ENCODE measurements at regions not wholly inside any gene's neighbourhood (a gene's known extent, or its start where the extent isn't known, plus 50 kb on each side); places are given as distances from the start of the nearest gene placed in this dataset.
"Not testable (repeated sequence)": the region's sequence is repeated elsewhere in the genome, so short reads cannot be mapped to it uniquely, and the experiment has no call there.

DNA sequence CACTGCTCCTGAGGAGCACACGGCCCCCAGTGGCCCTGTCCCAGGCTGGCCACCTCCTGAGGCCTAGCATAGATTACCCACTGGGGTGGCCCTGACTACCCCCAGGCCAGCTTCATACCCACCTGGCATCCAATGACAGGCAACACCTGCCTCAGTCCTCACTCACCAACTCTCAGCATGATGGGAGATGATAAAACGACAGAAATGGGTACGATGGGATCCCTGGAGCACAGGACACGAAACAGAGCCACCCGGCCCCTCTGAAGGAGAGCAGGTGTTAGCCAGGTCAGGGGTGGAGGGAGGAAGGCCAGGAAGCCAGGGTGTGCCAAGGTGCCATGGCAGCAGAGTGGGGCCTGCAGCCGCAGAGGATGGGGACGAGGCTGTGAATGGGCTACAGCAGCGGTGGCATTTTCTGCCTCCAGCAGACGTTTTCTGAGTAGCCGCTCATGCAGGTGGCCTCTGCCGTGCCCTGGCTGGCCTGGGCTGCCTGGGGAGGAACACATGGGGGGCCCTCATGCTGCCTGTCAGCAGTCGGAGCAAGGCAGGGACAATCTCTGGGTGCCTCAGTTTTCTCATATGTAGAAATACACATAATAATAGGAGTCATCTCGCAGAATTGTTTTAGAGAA, 50.2 kb upstream of the FGF3 start:
- Histone ChIP-seq H3K36me3 (no peaks in the 10 kb centered on the region), H3K27me3 (peaks cover 22% of the 10 kb centered on the region), H3K4me3 (no peak overlapping the region), H3K9me3 (replicated peaks) (no peaks in the 10 kb centered on the region), H3K4me1 (no peaks in the 10 kb centered on the region), H3K27ac (no peak overlapping the region)
- no peak for DNase-seq

DNA sequence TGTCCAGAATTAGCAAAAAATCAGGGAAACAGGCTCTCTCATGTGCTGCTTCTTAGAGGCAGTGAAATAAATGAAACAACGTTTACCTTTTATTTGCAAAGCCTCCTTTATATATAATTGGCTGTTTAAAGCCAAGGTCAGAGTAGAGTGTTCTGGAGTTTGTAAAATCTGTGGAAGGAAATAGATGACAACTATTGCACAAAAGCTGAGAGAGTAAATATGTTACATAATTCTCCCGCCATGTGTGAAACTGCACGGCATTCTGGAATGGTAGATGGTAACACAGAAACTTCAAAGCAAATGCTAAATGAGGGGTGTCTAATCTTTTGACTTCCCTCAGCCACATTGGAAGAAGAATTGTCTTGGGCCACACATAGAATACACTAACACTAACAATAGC, 51.5 kb upstream of the FGF3 start:
- Histone ChIP-seq H3K36me3 (no peaks in the 10 kb centered on the region), H3K9me3 (replicated peaks) (no peaks in the 10 kb centered on the region), H3K27me3 (peaks cover 22% of the 10 kb centered on the region), H3K27ac (no peak overlapping the region), H3K4me1 (no peaks in the 10 kb centered on the region), H3K4me3 (no peak overlapping the region)
- DNase-seq, result no peak

DNA sequence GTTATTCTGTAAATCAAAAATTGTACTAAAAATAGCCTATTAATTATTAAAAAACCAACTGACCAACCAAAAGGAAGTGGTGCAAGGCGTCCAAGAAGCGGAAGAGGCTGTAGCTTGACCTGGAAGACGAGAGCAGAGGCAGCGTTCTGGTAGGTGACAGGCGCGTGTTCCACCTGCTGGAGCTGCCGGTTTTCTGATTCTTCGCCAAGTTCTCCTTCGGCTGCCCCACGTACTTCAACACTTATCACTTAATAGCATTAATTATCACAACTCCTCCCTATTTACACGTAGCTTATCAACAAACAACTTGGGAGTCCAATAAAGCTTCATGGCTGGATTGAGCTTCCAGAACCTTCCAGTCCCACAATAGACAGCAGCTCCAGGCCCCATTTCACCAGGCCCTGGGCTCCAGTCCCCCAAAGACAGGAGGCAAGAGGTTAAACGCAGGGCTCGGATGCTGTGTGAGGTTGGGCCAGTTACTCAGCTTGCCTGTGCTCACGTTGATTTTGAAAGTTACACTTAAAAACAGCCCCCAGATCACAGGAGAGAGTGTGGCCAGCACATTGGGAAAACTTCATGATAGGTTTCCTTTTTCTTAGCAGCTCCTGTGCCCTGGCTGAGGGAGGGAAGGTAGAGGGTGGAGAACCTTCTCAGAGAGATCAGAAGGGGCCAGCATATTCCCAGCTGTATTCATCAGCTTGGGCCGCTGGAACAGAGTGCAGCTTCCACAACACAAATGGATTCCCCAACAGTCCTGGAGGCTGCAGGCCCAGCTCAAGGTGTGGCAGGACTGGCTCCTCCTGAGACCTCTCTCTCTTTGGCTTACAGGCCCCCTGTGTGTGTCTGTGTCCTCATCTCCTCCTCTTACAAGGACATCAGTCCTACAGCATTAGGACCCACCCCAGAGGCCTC, 54.2 kb upstream of the FGF3 start:
- Histone ChIP-seq H3K27ac (no peak overlapping the region), H3K9me3 (replicated peaks) (no peaks in the 10 kb centered on the region), H3K27me3 (peaks cover 9% of the 10 kb centered on the region), H3K4me1 (no peaks in the 10 kb centered on the region), H3K4me3 (no peak overlapping the region), H3K36me3 (no peaks in the 10 kb centered on the region)
- no peak for DNase-seq

DNA sequence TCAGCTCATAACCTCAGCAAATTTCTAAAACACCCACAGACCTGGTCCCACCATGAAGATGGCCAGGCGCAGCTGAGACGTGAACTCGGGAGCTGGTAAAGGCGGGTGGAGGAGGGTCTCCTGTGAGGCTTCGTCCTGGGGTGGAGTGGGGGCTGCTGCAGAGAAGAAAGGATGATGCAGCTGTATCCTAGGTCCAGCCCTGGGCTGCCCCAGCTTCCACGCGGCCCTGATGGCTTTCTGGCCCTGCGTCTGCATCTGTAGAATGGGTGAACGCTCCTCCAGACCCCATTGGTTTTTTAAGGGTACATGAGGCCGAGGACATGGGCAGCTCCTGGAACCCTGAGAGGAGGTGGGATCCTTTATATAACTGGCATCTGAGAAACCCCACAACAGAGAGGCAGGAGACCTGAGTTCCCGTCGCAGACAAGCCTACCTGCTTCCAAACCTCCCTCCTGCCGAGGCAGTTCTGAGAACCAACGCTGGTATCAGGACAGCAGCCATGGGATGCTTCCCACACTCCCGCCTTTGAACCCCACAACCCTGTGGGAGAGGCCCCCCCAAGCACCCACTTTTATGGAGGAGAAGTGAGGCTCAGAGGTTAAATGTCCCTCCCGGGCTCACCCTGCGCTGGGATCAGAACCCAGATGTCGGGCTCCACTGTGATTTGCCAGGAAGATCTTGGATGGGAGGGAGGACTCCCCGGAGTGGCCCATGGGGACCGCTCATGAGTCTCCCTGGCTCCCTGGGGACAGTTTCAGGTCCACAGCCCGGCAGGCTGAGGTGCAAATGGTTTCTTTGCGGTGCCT, 55.2 kb upstream of the FGF3 start:
- no peaks in the 10 kb centered on the region; the same call in 1 of the 2 replicates for H3K27me3 ChIP-seq
- no peak for DNase-seq
- no peak overlapping the region for H3K27ac ChIP-seq
- no peaks in the 10 kb centered on the region for H3K36me3 ChIP-seq
- no peaks in the 10 kb centered on the region for H3K4me1 ChIP-seq
- no peaks in the 10 kb centered on the region for H3K9me3 ChIP-seq (replicated peaks)
- H3K4me3 ChIP-seq, result no peak overlapping the region

GRCh38 chr11:69874984-69875624, 55.9 kb upstream of the FGF3 start:
- no peak for DNase-seq
- H3K27me3 ChIP-seq, result no peaks in the 10 kb centered on the region; the same call in 1 of the 2 replicates
- no peak overlapping the region for H3K4me3 ChIP-seq

GRCh38 chr11:69876013-69876412, 56.8 kb upstream of the FGF3 start:
- H3K27ac ChIP-seq, result no peak overlapping the region
- no peaks in the 10 kb centered on the region; the same call in 1 of the 2 replicates for H3K27me3 ChIP-seq
- H3K4me3 ChIP-seq, result no peak overlapping the region
- H3K4me1 ChIP-seq, result no peaks in the 10 kb centered on the region
- H3K36me3 ChIP-seq, result no peaks in the 10 kb centered on the region
- H3K9me3 ChIP-seq (replicated peaks), result no peaks in the 10 kb centered on the region
- no peak for DNase-seq

More at GRCh38 chr11:69874984-69875624, 55.9 kb upstream of the FGF3 start:
- H3K27ac ChIP-seq, result no peak overlapping the region
- no peaks in the 10 kb centered on the region for H3K9me3 ChIP-seq (replicated peaks)
- no peaks in the 10 kb centered on the region for H3K36me3 ChIP-seq
- no peaks in the 10 kb centered on the region for H3K4me1 ChIP-seq

GRCh38 chr11:69877235-69877634, 58.0 kb upstream of the FGF3 start:
- no peak overlapping the region for H3K4me3 ChIP-seq
- no peak for DNase-seq

GRCh38 chr11:69877704-69878103, 58.5 kb upstream of the FGF3 start:
- not testable (repeated sequence) for H3K4me1 ChIP-seq; H3K4me3 ChIP-seq; H3K27me3 ChIP-seq; DNase-seq; H3K36me3 ChIP-seq; H3K27ac ChIP-seq; H3K9me3 ChIP-seq (replicated peaks)

More at GRCh38 chr11:69877235-69877634, 58.0 kb upstream of the FGF3 start:
- Histone ChIP-seq H3K9me3 (replicated peaks) (no peaks in the 10 kb centered on the region), H3K27ac (no peak overlapping the region), H3K27me3 (no peaks in the 10 kb centered on the region; the same call in 1 of the 2 replicates), H3K4me1 (no peaks in the 10 kb centered on the region), H3K36me3 (no peaks in the 10 kb centered on the region)

DNA sequence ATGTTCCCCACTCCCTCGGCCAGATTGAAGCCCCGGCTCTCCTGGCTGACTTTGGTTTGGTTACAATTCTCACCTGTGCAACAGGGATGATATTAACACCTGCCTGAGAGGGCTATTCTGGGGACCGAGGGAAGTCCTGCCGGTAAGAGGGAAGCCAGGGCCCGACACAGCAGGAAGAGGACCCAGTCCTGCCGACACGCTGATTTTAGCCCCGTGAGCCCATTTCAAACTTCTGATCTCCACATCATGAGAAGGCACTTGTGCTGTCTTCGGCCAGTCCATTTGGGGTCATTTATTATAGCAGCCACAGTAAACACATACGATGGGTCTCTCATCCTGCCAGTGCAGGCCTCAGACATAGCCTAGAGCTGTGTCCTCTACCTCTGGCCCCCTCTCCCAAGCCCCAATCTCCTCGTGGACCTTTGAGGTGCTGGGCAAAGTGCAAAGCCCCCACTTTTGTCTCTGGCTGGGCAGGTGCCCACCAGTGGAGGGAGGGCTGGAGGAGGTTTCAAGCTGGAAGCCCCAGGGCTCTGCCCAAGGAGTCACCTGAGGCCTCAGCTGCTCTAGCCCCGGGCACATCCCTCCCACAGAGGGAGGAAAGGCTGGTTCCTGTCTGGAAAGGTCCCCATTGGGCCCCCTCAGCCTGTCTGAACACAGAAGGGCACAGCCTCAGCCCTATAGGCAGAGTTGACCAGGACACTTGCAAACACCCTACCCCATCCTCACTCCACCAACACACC, 59.1 kb upstream of the FGF3 start:
- Histone ChIP-seq H3K9me3 (replicated peaks) (no peaks in the 10 kb centered on the region), H3K27me3 (peaks cover 2% of the 10 kb centered on the region; the same call in 1 of the 2 replicates), H3K27ac (no peak overlapping the region), H3K36me3 (no peaks in the 10 kb centered on the region), H3K4me1 (no peaks in the 10 kb centered on the region), H3K4me3 (no peak overlapping the region)
- no peak for DNase-seq

DNA sequence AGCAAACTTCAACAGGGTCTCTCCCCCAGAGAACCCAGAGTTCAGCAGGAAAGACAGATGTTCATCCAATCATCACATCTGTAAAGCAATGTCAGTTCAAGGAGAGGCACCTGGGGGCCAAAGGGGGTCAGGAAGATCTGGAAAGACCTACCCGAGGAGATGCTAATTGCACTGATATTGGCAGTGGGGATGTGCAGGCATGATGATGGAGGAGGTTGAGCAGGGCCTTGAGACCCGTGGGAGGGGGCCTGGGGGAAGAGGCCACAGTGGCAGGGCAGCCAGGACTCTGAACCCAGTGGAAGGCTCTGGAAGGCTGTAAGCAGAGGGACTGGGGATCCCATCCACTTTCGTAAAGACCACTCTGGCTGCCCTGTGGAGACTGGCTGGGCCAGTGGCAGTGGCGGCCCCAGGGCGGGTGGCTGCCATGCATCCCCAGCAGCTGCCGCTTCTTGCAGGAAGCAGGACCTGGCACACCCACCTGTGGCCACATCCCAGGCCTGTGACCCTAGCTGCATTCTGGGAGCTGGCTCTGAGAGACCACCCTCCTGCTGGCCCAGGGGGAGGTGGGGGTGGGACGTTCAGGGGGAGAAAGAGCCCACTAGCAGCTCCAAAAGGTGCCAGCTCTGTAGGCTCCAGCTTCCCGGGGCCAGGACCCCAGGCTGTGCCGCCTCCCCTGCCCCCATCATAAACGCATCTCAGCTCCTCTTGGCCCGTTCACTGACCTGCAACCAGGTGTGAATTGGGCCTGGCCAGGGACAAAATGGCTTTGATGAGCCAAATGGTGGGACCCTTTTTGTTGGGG, 59.9 kb upstream of the FGF3 start:
- Histone ChIP-seq H3K4me3 (no peak overlapping the region), H3K27me3 (peaks cover 4% of the 10 kb centered on the region; the same call in 1 of the 2 replicates), H3K9me3 (replicated peaks) (no peaks in the 10 kb centered on the region), H3K4me1 (no peaks in the 10 kb centered on the region), H3K36me3 (no peaks in the 10 kb centered on the region), H3K27ac (no peak overlapping the region)
- no peak for DNase-seq

- H3K27me3 ChIP-seq, result peaks cover 4% of the 10 kb centered on the region; the same call in 1 of the 2 replicates
- no peaks in the 10 kb centered on the region for H3K4me1 ChIP-seq
- H3K4me3 ChIP-seq, result no peak overlapping the region
- DNase-seq, result no peak
- no peak overlapping the region for H3K27ac ChIP-seq
- H3K9me3 ChIP-seq (replicated peaks), result no peaks in the 10 kb centered on the region
- no peaks in the 10 kb centered on the region for H3K36me3 ChIP-seq
Observed at GRCh38 chr11:69879729-69880005, 60.5 kb upstream of the FGF3 start.

DNA sequence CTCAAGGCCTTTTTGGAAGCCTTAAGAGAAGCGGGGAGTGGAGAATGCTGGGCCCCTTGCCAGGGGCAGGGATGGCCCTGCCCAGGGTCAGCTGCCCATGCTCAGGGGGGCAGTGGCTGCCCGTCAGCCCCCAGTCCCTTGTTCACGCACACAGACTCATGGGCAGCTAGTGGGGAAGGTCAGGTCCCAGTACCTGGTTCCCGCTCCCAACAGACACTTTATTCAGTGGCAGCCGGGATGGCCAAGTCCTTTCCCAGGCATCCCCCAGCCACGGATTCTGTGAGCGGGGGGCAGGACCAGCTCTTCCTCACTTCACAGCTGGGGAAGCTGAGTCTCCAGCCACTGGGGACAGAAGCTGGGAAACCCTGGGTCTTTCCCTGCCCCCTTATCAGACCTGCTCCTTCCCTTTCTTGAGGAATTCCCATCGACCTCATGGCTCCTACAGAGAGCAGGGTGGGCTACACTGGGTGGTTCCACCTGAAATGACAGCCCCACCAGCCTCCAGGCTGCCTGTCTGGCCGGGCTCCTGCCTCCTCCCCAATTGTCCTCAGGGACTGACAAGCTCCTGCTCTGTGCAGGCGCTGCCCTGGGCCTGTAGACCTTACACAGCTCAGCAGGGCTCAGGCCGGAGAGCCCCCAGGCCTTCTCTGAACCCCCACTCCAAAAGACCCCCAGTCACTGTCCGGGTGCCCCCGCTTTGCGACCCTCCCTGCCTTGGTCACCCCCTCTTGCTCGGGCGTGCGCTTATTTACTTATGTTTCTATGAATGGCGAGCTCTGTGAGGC, 61.0 kb upstream of the FGF3 start:
- Histone ChIP-seq H3K36me3 (no peaks in the 10 kb centered on the region), H3K27me3 (peaks cover 4% of the 10 kb centered on the region; the same call in 1 of the 2 replicates), H3K4me3 (no peak overlapping the region), H3K27ac (no peak overlapping the region), H3K9me3 (replicated peaks) (no peaks in the 10 kb centered on the region), H3K4me1 (no peaks in the 10 kb centered on the region)
- no peak for DNase-seq

Measured in SJCRH30 (cell line).